GM11168 (cell line): ENCODE measurements at regions not wholly inside any gene's neighbourhood (a gene's known extent, or its start where the extent isn't known, plus 50 kb on each side); places are given as distances from the start of the nearest gene placed in this dataset.
"Not testable (repeated sequence)": the region's sequence is repeated elsewhere in the genome, so short reads cannot be mapped to it uniquely, and the experiment has no call there.

Experiments
- in situ Hi-C: fragments of 300-500 bp; cut with MboI; formaldehyde crosslinking; loops from one replicate; pipeline ENCODE4 v1.12.0; 2022; ENCODE audit warnings: low sequenced_read_pairs; ENCODE audit not compliant: unreplicated experiment

GRCh38 chr3:16765661-16766060 is 119.1 kb upstream of the PLCL2 start:
- in situ Hi-C loops = no loop called here

GRCh38 chr3:16767006-16767405 is 117.7 kb upstream of the PLCL2 start:
- in situ Hi-C loops = no loop called here

- in situ Hi-C loops = no loop called here
Measured at GRCh38 chr3:16768014-16768413, 116.7 kb upstream of the PLCL2 start.

GRCh38 chr3:16768956-16769355 is 115.8 kb upstream of the PLCL2 start:
- in situ Hi-C loops = no loop called here

GRCh38 chr3:16769525-16769924 is 115.2 kb upstream of the PLCL2 start:
- in situ Hi-C loops = no loop called here

- in situ Hi-C loops = no loop called here
Measured at GRCh38 chr3:16770021-16770420, 114.7 kb upstream of the PLCL2 start.

- in situ Hi-C loops = no loop called here
Measured at GRCh38 chr3:16770792-16771191, 114.0 kb upstream of the PLCL2 start.

- in situ Hi-C loops = not testable (repeated sequence)
Measured at GRCh38 chr3:16773594-16773993, 111.2 kb upstream of the PLCL2 start.

GRCh38 chr3:16774536-16774935 is 110.2 kb upstream of the PLCL2 start:
- in situ Hi-C loops = not testable (repeated sequence)

GRCh38 chr3:16784973-16785372 is 99.8 kb upstream of the PLCL2 start:
- in situ Hi-C loops = no loop called here

GRCh38 chr3:16785465-16785864 is 99.3 kb upstream of the PLCL2 start:
- in situ Hi-C loops = no loop called here

- in situ Hi-C loops = no loop called here
Measured at GRCh38 chr3:16788440-16789056, 96.2 kb upstream of the PLCL2 start.

GRCh38 chr3:16789344-16790120 is 95.2 kb upstream of the PLCL2 start:
- in situ Hi-C loops = no loop called here

- in situ Hi-C loops = no loop called here
Measured at GRCh38 chr3:16790432-16791400, 94.0 kb upstream of the PLCL2 start.

GRCh38 chr3:16793321-16793720 is 91.4 kb upstream of the PLCL2 start:
- in situ Hi-C loops = no loop called here

- in situ Hi-C loops = no loop called here
Measured at GRCh38 chr3:16794257-16794656, 90.5 kb upstream of the PLCL2 start.

GRCh38 chr3:16795581-16795980 is 89.2 kb upstream of the PLCL2 start:
- in situ Hi-C loops = no loop called here

GRCh38 chr3:16797831-16798230 is 86.9 kb upstream of the PLCL2 start:
- in situ Hi-C loops = no loop called here

GRCh38 chr3:16798738-16799137 is 86.0 kb upstream of the PLCL2 start:
- in situ Hi-C loops = no loop called here

GRCh38 chr3:16800361-16800760 is 84.4 kb upstream of the PLCL2 start:
- in situ Hi-C loops = loop anchor here (25.0 kb wide), 1 partner anchor 188 kb away; the partner anchor contains the start of gene DAZL

GRCh38 chr3:16801223-16801622 is 83.5 kb upstream of the PLCL2 start:
- in situ Hi-C loops = loop anchor here (25.0 kb wide), 1 partner anchor 189 kb away; the partner anchor contains the start of gene DAZL
